Pons (tissue), 1 donor: ENCODE measurements at regions not wholly inside any gene's neighbourhood (a gene's known extent, or its start where the extent isn't known, plus 50 kb on each side); places are given as distances from the start of the nearest gene placed in this dataset.

Experiments used
- DNase-seq: peaks from one replicate; pipeline ENCODE4 v3.0.0-alpha.2; 2016; ENCODE audit warnings: low spot score

DNA sequence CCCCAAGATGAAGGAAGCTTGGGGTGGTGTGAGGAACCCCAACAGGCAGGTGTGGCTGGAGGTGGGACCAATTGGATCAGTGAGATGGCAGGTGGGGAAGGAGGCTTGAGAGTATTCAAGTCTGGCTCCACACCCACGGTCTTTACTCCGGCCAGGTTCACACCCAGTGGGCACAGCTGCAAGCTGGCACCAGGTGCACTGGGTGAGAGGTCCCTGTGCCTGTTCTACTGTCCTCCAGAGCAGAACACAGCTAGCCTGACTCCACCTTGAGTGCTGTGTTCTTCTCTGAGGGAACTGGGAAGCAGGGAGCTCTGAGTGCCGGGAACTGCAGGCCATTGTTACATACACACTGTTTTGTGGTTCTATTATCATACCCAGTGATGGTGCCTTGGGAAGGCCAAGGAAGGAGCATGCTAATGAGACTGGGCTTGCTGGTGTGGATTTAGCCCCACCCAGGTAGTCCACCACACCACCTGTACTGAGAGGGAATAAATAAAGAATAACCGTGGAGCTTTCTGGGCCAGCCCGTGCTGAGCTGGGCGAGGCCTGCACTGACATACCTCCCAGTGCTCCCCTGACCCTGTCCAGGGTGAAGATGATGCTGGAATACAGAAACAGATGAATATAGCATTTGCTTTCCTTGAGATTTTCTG lies 93.4 kb downstream of the ABHD5 start:
- DNase-seq, result no peak

DNA sequence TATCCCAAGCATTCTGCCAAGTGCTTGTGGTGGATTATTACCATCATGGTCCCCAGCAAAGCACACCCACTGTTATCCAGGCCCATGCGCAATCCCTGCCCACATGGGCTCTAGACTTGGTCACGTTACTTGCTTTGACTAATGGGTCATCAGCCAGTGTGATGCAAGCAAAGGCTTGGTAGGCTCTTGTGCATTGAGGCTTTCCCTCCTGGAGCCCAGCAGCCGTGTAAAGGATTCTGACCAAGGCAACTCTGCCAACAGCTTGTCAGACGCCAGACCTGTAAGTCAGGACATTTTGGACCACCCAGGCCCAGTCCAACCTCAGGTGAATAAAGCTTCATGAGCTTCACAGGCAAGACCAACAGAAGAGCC lies 93.9 kb downstream of the ABHD5 start:
- no peak for DNase-seq

DNA sequence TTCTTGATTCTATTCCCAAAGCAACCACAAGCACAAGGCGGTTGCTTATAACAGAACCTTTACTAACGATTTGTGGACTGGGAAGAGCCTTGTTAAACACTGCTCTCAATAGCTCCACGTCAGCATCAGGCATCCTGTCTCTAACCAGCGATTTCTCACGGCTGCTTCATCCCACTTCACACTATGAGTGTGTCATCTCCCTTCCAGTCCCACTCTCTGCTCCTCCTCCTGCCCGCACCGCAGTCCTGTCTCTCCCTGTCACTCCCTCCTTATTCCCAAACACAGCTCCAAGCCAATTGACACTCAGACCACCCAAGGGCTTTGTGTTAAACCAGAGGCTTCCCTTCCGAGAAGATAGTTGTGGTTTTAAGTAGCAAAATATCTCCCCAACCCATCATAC lies 94.8 kb downstream of the ABHD5 start:
- DNase-seq, result no peak

DNA sequence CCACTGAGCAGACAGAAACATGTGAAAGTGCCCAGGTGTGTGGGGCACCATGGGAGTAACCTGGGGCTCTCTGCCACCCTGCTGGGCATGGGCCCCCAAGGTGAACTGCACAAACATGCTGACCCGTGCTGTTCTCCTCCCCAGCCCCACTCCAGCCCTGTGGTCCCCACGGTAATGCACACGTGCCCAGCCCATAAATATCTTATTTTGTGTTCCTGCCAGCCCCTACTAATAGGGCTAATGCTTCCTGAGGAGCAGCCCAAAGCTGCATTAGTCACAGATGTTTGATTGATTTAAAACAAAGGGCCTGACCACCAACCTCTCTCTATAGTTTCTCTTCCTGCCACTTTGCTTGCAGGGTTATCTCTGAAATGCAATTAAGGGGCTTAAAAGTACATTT lies 95.4 kb downstream of the ABHD5 start:
- DNase-seq, result no peak

DNA sequence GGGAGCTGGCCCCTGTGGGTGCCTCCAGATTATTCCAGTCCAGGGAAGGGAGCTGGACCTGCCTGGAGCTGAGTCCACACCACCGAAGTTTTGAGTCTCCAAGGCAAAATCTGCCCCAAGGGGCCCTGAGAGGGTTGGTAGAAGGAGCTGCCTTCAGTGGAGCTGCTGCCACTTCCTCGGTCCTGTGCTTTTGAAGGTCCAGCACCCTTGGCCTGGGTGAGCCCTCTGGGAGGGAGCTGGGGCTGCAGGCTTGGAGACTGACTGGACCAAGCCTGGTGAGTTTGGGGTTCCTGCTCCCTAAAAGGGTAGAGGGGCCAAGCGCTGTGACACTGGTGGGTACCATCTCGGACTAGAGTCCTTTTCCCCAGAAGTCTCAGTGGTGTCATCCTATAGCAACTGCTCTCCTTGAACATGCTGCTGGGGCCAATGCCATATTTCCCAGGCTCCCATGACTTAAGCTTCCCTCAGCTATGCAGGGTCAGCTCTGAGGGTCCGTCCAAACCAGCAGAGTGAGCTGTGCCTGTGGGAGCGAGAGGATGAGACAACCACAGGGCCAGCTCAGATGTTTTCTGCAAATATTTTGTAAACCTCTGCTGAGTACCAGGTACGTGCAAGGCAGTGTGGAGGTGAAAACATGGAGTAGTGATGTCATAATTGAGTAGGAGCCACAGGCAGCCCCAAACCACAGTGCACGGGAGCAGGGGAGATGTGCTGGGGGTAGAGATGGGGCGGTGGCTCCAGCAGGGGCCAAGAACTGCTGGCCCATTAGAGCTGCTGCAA lies 96.0 kb downstream of the ABHD5 start:
- DNase-seq, result no peak

DNA sequence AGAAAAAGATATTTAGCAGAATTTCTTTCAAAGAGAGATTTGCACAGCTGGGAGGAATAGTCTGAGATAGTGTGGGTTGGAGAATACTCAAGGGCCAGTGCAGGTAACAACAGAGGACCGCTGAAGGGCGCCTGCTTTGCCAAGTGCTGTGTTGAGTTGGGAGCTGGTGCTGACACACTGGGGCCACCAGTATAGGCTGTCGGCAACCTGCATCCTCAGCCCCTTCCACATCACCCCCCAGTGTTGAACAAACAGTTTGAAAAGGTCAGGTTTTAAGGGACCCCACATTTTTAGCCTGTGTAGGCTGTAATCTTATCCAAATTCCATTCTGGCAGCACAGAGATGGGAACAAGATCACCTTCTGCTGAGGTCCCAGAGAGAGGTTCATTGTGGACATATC lies 96.6 kb downstream of the ABHD5 start:
- DNase-seq, result no peak

DNA sequence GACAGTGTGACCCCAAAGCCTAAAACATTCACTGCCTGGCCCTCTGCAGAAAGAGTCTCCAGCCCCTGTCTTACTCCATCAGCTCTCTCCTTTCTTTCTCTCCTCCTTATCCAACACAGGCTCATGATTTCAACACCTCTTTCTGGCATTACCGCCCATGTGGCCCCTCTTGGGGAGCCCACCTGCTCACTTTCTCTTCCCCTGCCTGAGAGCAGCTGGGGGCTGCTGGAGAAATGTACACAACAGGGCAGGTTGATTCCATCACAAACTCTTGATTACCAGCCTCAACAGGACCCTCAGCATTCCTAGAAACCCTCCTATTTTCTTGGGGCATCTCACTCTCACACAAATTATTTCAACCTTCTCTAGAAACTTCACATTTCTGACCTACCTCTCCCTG lies 98.3 kb downstream of the ABHD5 start:
- no peak for DNase-seq

DNA sequence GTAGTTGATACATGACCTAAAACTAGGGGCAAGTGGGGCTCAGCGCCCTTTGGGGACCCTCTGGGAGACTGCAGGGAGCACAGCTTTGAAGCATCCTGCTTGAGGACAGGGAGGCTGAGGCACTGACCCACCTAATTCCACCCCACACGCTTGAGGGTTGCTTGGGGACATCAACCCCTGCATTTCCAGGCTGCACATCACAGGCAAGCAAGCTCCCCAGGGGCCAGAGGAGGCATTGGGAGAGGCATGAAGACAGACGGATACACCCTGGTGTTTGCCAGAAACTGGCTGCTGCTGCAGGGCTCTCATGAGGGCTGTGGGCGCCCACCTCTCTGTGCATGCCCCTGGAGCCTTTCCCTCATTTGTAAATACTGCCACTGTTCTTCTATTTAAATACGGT lies 99.3 kb downstream of the ABHD5 start:
- DNase-seq, result no peak

DNA sequence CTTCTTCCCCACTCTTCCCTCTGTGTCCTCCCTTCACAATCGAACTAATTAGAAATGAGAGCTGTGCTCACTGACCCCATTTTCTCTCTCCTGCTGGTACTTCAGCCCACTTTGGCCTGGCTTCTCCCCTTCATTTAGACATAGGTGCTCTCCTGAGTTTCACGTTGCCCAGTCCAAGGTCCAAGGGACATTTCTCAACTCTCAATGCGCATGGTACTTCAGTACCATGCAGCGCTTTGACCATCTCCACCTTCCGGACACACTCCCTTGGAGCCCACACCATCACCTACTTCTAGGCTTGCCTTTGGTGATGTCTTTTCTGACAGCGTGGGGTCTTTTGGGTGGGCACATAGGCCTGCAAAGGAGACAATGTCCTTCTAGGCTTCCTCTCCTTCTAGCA lies 99.7 kb downstream of the ABHD5 start:
- no peak for DNase-seq

DNA sequence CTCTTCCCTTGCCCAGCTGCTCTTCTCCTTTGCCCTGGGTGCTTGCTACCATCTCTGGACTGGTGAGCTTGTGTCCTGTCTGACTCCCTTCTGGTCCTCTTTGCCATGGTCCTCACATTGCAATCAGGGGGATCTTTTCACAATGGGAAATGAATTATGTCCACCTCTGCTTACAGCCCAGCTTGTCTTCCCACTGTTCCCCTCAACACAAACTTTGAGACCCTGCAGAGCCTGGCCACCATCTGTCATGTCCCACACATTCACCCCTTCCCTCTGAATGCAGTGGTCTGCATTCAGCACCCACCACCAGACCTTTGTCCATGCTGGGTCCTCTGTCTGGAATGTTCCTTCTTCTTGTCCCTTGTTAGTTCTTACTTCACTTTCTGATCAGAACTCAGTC lies 100.5 kb downstream of the ABHD5 start:
- no peak for DNase-seq

DNA sequence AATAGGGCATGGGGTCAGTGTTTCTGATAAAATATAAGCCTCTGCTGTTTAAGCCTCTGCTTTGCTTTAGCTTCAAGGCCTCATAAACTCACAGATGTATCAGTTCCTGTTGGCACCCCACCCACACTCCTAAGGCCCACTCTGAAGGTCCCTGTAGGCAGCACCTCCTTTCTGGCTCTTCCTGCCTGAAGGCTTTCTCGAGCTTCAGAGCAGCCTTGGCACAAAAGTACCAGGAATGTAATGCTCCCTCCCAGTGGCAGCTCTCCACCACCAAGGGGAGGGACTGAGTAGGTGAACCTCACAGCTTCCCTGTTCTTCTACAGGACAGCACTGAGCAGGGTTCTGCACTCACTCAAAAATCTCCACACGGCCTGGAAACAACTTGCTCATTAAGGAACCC lies 102.2 kb downstream of the ABHD5 start:
- DNase-seq, result no peak

DNA sequence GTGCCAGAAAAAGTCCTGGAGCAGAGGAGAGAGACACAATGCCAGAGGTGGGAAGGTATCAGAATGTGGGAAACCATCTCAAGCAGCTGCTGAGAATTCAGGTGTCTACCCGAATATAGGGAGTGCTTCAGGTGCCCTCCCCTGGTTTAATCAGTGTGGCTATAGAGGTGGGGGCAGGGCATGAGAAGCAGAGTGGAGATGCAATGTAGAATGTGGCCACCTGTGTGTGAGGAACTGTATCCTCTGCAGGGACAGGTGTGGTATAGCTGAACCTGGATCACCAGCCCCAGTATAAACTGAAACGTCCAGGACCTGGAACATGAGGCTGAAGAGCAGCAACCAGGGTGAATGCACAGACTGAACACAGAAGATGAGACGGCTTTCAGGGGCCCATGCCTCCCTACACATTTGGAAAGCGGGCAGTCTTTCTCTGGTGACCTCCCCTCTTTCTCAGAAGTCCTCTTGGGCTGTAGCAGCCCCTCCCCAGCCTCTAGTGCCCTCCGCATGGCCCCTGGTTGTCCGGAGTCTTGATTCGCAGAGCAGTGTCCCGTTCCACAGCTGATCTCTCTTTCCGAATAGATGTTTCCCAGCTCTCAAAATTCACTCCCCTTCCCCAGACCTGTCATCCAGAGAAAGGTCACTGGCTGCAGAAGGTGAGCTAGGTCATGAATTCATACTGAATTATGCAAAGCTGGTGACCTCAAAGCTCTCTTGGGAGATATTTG lies 103.1 kb downstream of the ABHD5 start:
- DNase-seq, result no peak

DNA sequence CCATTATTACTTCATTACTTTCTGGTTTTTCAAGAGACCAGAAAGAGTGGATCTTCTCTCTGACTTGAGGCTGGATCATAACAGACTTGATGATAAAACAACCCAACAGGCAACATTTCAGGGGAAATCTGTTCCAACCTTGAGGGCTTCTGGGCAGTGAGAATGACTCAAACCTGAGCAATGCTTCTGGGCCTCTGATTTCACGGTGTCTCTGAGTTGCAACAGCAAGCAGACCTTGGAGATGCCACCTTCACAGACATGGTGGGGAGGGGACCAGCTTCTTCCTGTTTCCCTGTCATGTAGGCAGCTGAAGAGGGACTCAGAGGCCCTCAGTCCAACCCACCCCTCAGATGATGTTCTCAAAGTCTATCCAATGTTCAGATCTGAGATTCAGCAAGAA lies 104.0 kb downstream of the ABHD5 start:
- DNase-seq, result no peak

DNA sequence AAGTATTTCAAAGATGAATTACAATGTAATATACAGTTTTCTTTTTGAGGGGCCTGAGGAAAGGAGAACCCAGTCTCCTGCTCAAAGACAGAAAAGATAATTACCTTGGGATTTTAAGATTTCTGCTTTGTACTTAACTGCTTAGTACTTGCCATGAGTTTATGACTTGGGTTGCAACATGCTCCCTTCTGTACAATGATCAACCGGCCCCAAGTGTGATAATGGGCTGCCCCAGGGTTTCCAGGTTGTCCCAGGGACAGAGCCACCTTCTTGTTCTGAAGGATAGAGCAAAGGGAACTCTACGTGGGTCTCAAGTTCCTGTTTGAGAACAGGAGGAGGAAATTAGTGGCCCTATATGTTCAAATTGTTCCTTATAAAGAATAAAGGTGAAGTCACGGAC lies 104.8 kb downstream of the ABHD5 start:
- no peak for DNase-seq

DNA sequence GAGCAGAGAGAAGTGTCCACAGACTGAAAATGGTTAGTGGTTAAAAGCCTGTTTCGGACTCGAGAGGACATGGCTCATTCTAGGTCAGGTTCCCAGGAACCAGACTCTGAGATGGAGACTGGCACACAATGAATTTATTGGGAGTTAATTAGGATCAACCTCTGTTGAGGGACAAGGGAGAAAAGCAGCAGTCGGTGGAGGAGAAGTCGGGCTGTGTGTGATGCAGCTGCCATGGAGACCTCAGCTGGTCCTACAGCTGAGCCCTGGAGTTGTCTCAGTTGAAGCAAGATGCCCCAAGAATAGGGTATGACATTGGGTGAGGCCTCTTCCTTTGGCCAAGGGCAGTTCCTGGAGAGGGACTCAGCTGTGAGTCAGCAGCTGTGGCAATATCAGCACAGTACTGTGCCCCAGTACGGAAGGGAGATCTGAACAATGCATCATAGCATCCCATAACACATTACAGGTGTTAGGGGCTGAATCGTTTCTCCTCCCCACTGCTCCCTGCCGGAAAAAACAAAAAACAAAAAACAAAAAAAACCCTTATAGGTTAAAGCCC lies 105.4 kb downstream of the ABHD5 start:
- no peak for DNase-seq

DNA sequence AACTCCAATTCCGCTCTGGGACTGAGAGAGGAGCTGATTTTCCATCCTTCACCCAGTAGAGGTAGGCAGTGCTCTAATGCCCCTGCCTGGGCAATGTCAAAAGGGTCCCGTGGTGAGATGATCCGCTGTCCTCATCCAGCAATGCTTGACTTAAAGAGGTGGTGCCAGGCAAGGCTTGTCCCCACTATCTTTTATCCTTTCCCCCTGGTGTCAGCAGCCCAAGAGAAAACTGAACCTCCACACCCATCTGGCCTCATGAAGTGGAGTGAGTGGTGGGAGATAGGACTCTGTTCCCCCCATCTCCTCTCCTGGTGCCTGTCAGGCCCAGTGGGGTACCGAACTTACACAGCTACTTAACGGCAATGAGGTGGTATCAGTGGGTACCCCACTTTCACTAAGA lies 107.1 kb downstream of the ABHD5 start:
- no peak for DNase-seq

DNA sequence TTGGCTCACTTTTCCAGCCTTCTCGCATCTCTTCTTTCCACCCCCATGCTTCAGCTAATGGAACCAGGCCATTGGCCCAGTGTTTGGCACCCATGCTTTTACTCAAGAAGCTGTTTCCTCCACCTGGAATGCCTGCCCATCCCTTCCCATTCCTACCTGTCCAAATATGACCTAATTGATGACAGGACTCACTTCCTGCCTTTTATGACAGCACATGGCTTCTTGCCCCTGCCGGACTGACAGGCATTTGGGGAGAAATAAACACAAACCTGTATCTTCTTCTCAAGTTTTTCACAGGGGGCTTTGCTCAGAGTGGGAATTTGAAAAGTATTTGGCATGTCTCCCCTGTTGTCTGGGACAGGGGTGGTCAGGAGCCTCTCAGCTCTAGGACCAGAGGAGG lies 120.1 kb downstream of the ABHD5 start:
- DNase-seq, result no peak

DNA sequence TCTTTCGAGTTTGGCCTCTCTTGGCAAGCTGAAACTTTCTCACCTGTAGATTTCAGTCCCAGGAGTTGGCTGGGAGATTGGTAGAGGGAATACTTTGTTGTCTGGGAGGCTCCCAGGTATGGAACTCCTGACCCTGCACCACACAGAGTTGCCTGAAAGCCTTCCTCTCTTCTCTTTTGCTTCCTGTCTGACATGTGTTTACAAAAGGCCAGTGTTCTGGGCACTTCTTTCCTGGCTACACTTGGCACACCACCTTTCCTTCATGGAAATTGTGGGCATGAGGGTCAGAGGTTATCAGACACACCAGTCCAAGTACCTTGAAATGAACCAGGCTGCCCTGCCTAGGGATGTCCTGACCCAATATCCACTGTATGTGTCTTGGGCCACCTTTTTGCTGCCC lies 123.7 kb downstream of the ABHD5 start:
- DNase-seq, result no peak

DNA sequence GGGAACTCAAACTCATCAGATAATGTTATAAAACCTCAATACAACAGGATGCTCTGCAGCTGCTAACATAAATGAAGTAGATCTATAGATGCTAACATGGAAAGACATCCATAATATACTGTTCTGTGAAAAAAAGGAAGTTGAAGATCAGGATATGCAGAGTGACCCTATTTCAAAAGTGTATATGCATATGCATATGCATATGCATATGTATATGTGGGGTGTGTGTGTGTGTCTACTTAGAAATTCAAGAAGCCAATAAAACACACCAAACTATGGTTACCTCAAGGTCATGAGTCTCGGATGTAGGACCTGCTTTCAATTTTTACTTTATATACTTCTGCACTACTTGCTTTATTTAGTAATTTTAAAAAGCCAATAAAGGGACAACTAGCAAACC lies 125.6 kb downstream of the ABHD5 start:
- DNase-seq, result no peak

DNA sequence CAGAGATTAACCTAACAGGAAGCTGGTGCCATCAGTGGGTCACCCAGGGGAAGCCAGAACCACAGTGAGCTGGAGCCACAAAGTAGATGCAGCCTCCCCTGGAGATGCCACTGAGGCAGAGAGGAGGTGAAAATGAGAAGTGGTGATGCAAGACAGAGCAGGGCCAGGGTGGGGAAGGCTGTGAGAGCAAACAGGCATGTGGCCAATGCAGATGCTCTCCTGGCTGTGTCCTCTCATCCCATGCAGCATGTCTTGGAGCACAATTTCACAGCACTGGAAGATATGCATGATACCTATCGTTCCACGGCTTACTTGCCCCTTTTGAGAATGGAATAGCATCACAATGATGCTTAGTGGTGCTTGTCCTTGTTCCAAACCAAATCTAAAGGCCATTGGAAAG lies 126.3 kb downstream of the ABHD5 start:
- no peak for DNase-seq

DNA sequence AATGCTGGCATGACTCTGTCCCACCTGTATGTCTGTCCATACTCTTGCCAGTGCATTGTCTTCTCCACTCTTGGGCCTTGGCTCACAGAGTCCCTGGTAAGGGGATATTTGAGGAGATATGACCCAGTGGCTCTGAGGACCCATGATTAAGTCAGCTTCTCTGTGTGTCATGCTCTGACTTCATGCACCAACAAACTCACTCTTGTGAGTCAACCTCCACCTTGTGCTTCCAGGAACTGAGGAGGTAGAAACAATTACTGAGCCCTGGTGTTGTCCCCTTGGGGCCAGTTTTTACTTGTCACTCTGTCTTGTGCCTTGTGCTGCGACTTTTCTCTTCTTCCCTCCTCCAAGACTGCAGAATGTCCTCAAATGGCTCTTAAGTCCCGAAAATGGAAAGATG lies 127.1 kb downstream of the ABHD5 start:
- DNase-seq, result no peak

DNA sequence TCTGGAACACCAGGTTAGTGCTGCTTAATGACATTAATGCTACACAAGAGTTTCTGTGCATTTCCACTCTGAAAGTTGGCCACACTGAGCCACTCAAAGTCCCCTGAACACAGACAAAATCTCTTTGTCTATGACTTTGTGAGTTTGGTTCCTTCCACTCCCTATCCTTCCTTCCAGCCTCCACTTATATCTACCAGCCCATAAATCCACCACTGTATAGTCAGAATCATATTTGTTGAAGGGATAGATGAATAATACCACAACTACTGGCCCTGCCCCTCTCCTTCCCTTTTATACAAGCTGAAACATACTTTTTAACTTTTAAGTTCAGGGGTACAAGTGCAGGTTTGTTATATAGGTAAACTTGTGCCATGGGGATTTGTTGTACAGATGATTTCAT lies 127.5 kb downstream of the ABHD5 start:
- no peak for DNase-seq
